ENCODE measurements at regions not wholly inside any gene's neighbourhood (a gene's known extent, or its start where the extent isn't known, plus 50 kb on each side); places are given as distances from the start of the nearest gene placed in this dataset.
A peak's percentile ranks its signal among the peaks of the same experiment; 100 is the strongest.

- Histone ChIP-seq H3K4me1 (ENCODE audit: control insufficient read depth, insufficient read depth, low read length) (no peaks in the 10 kb centered on the region), H3K36me3 (ENCODE audit: control insufficient read depth, insufficient read depth, low read length) (no peaks in the 10 kb centered on the region), H3K9ac (ENCODE audit: low read length) (no peak overlapping the region), H3K4me3 (ENCODE audit: low read length) (no peak overlapping the region), H3K27me3 (ENCODE audit: control insufficient read depth, insufficient read depth, low read length) (no peaks in the 10 kb centered on the region), H3K27ac (ENCODE audit: low read depth, low read length) (no peak overlapping the region)
Measured at GRCh38 chr4:95728145-95728544, 111.7 kb upstream of the PDHA2 start.

- Histone ChIP-seq H3K9ac (ENCODE audit: low read length) (no peak overlapping the region), H3K36me3 (ENCODE audit: control insufficient read depth, insufficient read depth, low read length) (no peaks in the 10 kb centered on the region), H3K4me3 (ENCODE audit: low read length) (no peak overlapping the region), H3K4me1 (ENCODE audit: control insufficient read depth, insufficient read depth, low read length) (no peaks in the 10 kb centered on the region), H3K27me3 (ENCODE audit: control insufficient read depth, insufficient read depth, low read length) (no peaks in the 10 kb centered on the region), H3K27ac (ENCODE audit: low read depth, low read length) (no peak overlapping the region)
Measured at GRCh38 chr4:95715830-95716229, 124.1 kb upstream of the PDHA2 start.

GRCh38 chr4:95714571-95714970, 125.3 kb upstream of the PDHA2 start:
- no peak overlapping the region for H3K4me3 ChIP-seq (ENCODE audit: low read length)
- H3K36me3 ChIP-seq (ENCODE audit: control insufficient read depth, insufficient read depth, low read length) = no peaks in the 10 kb centered on the region
- H3K27ac ChIP-seq (ENCODE audit: low read depth, low read length) = no peak overlapping the region
- no peak overlapping the region for H3K9ac ChIP-seq (ENCODE audit: low read length)
- no peaks in the 10 kb centered on the region for H3K4me1 ChIP-seq (ENCODE audit: control insufficient read depth, insufficient read depth, low read length)
- no peaks in the 10 kb centered on the region for H3K27me3 ChIP-seq (ENCODE audit: control insufficient read depth, insufficient read depth, low read length)

- no peak overlapping the region for H3K4me3 ChIP-seq (ENCODE audit: low read length)
Measured at GRCh38 chr4:95705323-95705722, 134.6 kb upstream of the PDHA2 start.

GRCh38 chr4:95701500-95702170, 138.3 kb upstream of the PDHA2 start:
- no peak overlapping the region for H3K9ac ChIP-seq (ENCODE audit: low read length)
- peak overlapping the region; percentile 11 for H3K27ac ChIP-seq (ENCODE audit: low read depth, low read length)
- no peaks in the 10 kb centered on the region for H3K27me3 ChIP-seq (ENCODE audit: control insufficient read depth, insufficient read depth, low read length)
- no peaks in the 10 kb centered on the region for H3K36me3 ChIP-seq (ENCODE audit: control insufficient read depth, insufficient read depth, low read length)
- H3K4me1 ChIP-seq (ENCODE audit: control insufficient read depth, insufficient read depth, low read length) = peaks cover 3% of the 10 kb centered on the region
- no peak overlapping the region for H3K4me3 ChIP-seq (ENCODE audit: low read length)

More at GRCh38 chr4:95705323-95705722, 134.6 kb upstream of the PDHA2 start:
- no peaks in the 10 kb centered on the region for H3K27me3 ChIP-seq (ENCODE audit: control insufficient read depth, insufficient read depth, low read length)
- H3K9ac ChIP-seq (ENCODE audit: low read length) = no peak overlapping the region
- H3K36me3 ChIP-seq (ENCODE audit: control insufficient read depth, insufficient read depth, low read length) = no peaks in the 10 kb centered on the region
- no peak overlapping the region for H3K27ac ChIP-seq (ENCODE audit: low read depth, low read length)
- peaks cover 3% of the 10 kb centered on the region for H3K4me1 ChIP-seq (ENCODE audit: control insufficient read depth, insufficient read depth, low read length)

- Histone ChIP-seq H3K27me3 (ENCODE audit: control insufficient read depth, insufficient read depth, low read length) (no peaks in the 10 kb centered on the region), H3K27ac (ENCODE audit: low read depth, low read length) (no peak overlapping the region), H3K4me1 (ENCODE audit: control insufficient read depth, insufficient read depth, low read length) (no peaks in the 10 kb centered on the region)
Measured at GRCh38 chr4:95694411-95694810, 145.5 kb upstream of the PDHA2 start.

GRCh38 chr4:95693594-95693993, 144.8 kb upstream of the UNC5C start:
- Histone ChIP-seq H3K27ac (ENCODE audit: low read depth, low read length) (no peak overlapping the region), H3K4me1 (ENCODE audit: control insufficient read depth, insufficient read depth, low read length) (no peaks in the 10 kb centered on the region), H3K4me3 (ENCODE audit: low read length) (no peak overlapping the region), H3K9ac (ENCODE audit: low read length) (no peak overlapping the region), H3K27me3 (ENCODE audit: control insufficient read depth, insufficient read depth, low read length) (no peaks in the 10 kb centered on the region), H3K36me3 (ENCODE audit: control insufficient read depth, insufficient read depth, low read length) (no peaks in the 10 kb centered on the region)

More at GRCh38 chr4:95694411-95694810, 145.5 kb upstream of the PDHA2 start:
- no peak overlapping the region for H3K9ac ChIP-seq (ENCODE audit: low read length)
- no peak overlapping the region for H3K4me3 ChIP-seq (ENCODE audit: low read length)
- no peaks in the 10 kb centered on the region for H3K36me3 ChIP-seq (ENCODE audit: control insufficient read depth, insufficient read depth, low read length)

- Histone ChIP-seq H3K27me3 (ENCODE audit: control insufficient read depth, insufficient read depth, low read length) (no peaks in the 10 kb centered on the region), H3K36me3 (ENCODE audit: control insufficient read depth, insufficient read depth, low read length) (no peaks in the 10 kb centered on the region), H3K4me1 (ENCODE audit: control insufficient read depth, insufficient read depth, low read length) (no peaks in the 10 kb centered on the region), H3K27ac (ENCODE audit: low read depth, low read length) (no peak overlapping the region), H3K9ac (ENCODE audit: low read length) (no peak overlapping the region), H3K4me3 (ENCODE audit: low read length) (no peak overlapping the region)
Measured at GRCh38 chr4:95676190-95676589, 127.4 kb upstream of the UNC5C start.

GRCh38 chr4:95675623-95676022, 126.8 kb upstream of the UNC5C start:
- H3K9ac ChIP-seq (ENCODE audit: low read length) = no peak overlapping the region
- H3K36me3 ChIP-seq (ENCODE audit: control insufficient read depth, insufficient read depth, low read length) = no peaks in the 10 kb centered on the region
- H3K27me3 ChIP-seq (ENCODE audit: control insufficient read depth, insufficient read depth, low read length) = no peaks in the 10 kb centered on the region
- H3K27ac ChIP-seq (ENCODE audit: low read depth, low read length) = no peak overlapping the region
- H3K4me3 ChIP-seq (ENCODE audit: low read length) = no peak overlapping the region
- H3K4me1 ChIP-seq (ENCODE audit: control insufficient read depth, insufficient read depth, low read length) = no peaks in the 10 kb centered on the region

GRCh38 chr4:95674521-95674981, 125.8 kb upstream of the UNC5C start:
- H3K4me1 ChIP-seq (ENCODE audit: control insufficient read depth, insufficient read depth, low read length) = no peaks in the 10 kb centered on the region

GRCh38 chr4:95672811-95673210, 124.0 kb upstream of the UNC5C start:
- H3K9ac ChIP-seq (ENCODE audit: low read length) = no peak overlapping the region
- no peaks in the 10 kb centered on the region for H3K27me3 ChIP-seq (ENCODE audit: control insufficient read depth, insufficient read depth, low read length)
- H3K27ac ChIP-seq (ENCODE audit: low read depth, low read length) = no peak overlapping the region
- no peaks in the 10 kb centered on the region for H3K36me3 ChIP-seq (ENCODE audit: control insufficient read depth, insufficient read depth, low read length)
- no peak overlapping the region for H3K4me3 ChIP-seq (ENCODE audit: low read length)
- no peaks in the 10 kb centered on the region for H3K4me1 ChIP-seq (ENCODE audit: control insufficient read depth, insufficient read depth, low read length)

More at GRCh38 chr4:95674521-95674981, 125.8 kb upstream of the UNC5C start:
- Histone ChIP-seq H3K9ac (ENCODE audit: low read length) (no peak overlapping the region), H3K27ac (ENCODE audit: low read depth, low read length) (no peak overlapping the region), H3K4me3 (ENCODE audit: low read length) (no peak overlapping the region), H3K36me3 (ENCODE audit: control insufficient read depth, insufficient read depth, low read length) (no peaks in the 10 kb centered on the region), H3K27me3 (ENCODE audit: control insufficient read depth, insufficient read depth, low read length) (no peaks in the 10 kb centered on the region)

- Histone ChIP-seq H3K4me3 (ENCODE audit: low read length) (no peak overlapping the region), H3K27ac (ENCODE audit: low read depth, low read length) (no peak overlapping the region), H3K27me3 (ENCODE audit: control insufficient read depth, insufficient read depth, low read length) (no peaks in the 10 kb centered on the region), H3K4me1 (ENCODE audit: control insufficient read depth, insufficient read depth, low read length) (no peaks in the 10 kb centered on the region), H3K36me3 (ENCODE audit: control insufficient read depth, insufficient read depth, low read length) (no peaks in the 10 kb centered on the region), H3K9ac (ENCODE audit: low read length) (no peak overlapping the region)
Measured at GRCh38 chr4:95660719-95661118, 111.9 kb upstream of the UNC5C start.

- H3K36me3 ChIP-seq (ENCODE audit: control insufficient read depth, insufficient read depth, low read length) = no peaks in the 10 kb centered on the region
- H3K4me3 ChIP-seq (ENCODE audit: low read length) = no peak overlapping the region
- no peaks in the 10 kb centered on the region for H3K27me3 ChIP-seq (ENCODE audit: control insufficient read depth, insufficient read depth, low read length)
- no peak overlapping the region for H3K27ac ChIP-seq (ENCODE audit: low read depth, low read length)
- H3K4me1 ChIP-seq (ENCODE audit: control insufficient read depth, insufficient read depth, low read length) = no peaks in the 10 kb centered on the region
- H3K9ac ChIP-seq (ENCODE audit: low read length) = no peak overlapping the region
Measured at GRCh38 chr4:95651891-95652290, 103.1 kb upstream of the UNC5C start.

All from rectal smooth muscle tissue (tissue), 1 donor.